Neural progenitor cell (in vitro differentiated cells): ENCODE measurements at regions not wholly inside any gene's neighbourhood (a gene's known extent, or its start where the extent isn't known, plus 50 kb on each side); places are given as distances from the start of the nearest gene placed in this dataset.

ENCODE experiments used
- DNase-seq: peaks from one replicate; pipeline ENCODE4 v3.0.0-alpha.2; 2016; ENCODE audit warnings: low spot score
- H2AFZ ChIP-seq: fragments of 200-600 bp; sonication (generic); replicated peaks from 2 replicates; pipeline ENCODE4 v1.6.1; 2016; ENCODE audit warnings: antibody characterized with exemption
- H3F3A ChIP-seq: fragments of 200-600 bp; sonication (generic); 2 replicates; pipeline ENCODE4 v1.6.1; 2016; ENCODE audit warnings: antibody characterized with exemption, low read depth
- H3K27ac ChIP-seq: fragments of 200-600 bp; sonication (generic); 2 replicates; pipeline ENCODE4 v1.5.1; 2016; ENCODE audit warnings: mild to moderate bottlenecking
- H3K27me3 ChIP-seq: fragments of 200-600 bp; sonication (generic); 2 replicates; pipeline ENCODE4 v1.6.1; 2016; ENCODE audit warnings: mild to moderate bottlenecking, moderate library complexity
- H3K36me3 ChIP-seq: fragments of 200-600 bp; sonication (generic); 2 replicates; pipeline ENCODE4 v1.5.1; 2016
- H3K4me1 ChIP-seq: fragments of 200-600 bp; sonication (generic); 2 replicates; pipeline ENCODE4 v1.6.1; 2016; ENCODE audit warnings: mixed run types
- H3K4me2 ChIP-seq: fragments of 200-600 bp; sonication (generic); 2 replicates; pipeline ENCODE4 v1.6.1; 2016
- H3K4me3 ChIP-seq: fragments of 200-600 bp; sonication (generic); 2 replicates; pipeline ENCODE4 v1.5.1; 2016
- H3K79me2 ChIP-seq: fragments of 200-600 bp; sonication (generic); 2 replicates; pipeline ENCODE4 v1.6.1; 2016; ENCODE audit warnings: low read depth
- H3K9ac ChIP-seq: fragments of 200-600 bp; sonication (generic); 2 replicates; pipeline ENCODE4 v1.6.1; 2016
- H3K9me3 ChIP-seq: fragments of 200-600 bp; sonication (generic); 2 replicates; pipeline ENCODE4 v1.5.1; 2016; ENCODE audit warnings: low read depth
- H4K20me1 ChIP-seq: fragments of 200-600 bp; sonication (generic); 2 replicates; pipeline ENCODE4 v1.6.1; 2016; ENCODE audit warnings: low read depth
- H3K27ac Mint-ChIP-seq: 3 replicates; pipeline ENCODE4 v1.8.0; 2021; ENCODE audit warnings: mixed read lengths
- H3K27me3 Mint-ChIP-seq: 2 replicates; pipeline ENCODE4 v1.8.0; 2022; ENCODE audit warnings: low read depth, mild to moderate bottlenecking, inconsistent platforms, moderate library complexity, mixed read lengths; ENCODE audit not compliant: insufficient read depth
- H3K36me3 Mint-ChIP-seq: 3 replicates; pipeline ENCODE4 v1.8.0; 2021; ENCODE audit warnings: mixed read lengths
- H3K4me1 Mint-ChIP-seq: 3 replicates; pipeline ENCODE4 v1.8.0; 2021; ENCODE audit warnings: mixed read lengths
- H3K4me3 Mint-ChIP-seq: 3 replicates; pipeline ENCODE4 v1.8.0; 2021; ENCODE audit warnings: mild to moderate bottlenecking, moderate library complexity, mixed read lengths
- H3K9me3 Mint-ChIP-seq: 3 replicates; pipeline ENCODE4 v1.8.0; 2020; ENCODE audit warnings: mixed read lengths
- CTCF ChIP-seq: fragments of 200-600 bp; sonication (generic); IDR thresholded peaks from 2 replicates; pipeline ENCODE4 v1.5.1; 2017; ENCODE audit warnings: antibody characterized with exemption, mild to moderate bottlenecking
- EZH2 ChIP-seq: fragments of 200-600 bp; sonication (generic); IDR thresholded peaks from 2 replicates; pipeline ENCODE4 v1.6.1; 2017; ENCODE audit warnings: antibody characterized with exemption, mild to moderate bottlenecking, moderate library complexity
- EZH2phosphoT487 ChIP-seq: fragments of 200-600 bp; sonication (generic); IDR thresholded peaks from 2 replicates; pipeline ENCODE4 v1.6.1; 2017; ENCODE audit warnings: antibody characterized with exemption

GRCh38 chr2:16330982-16331381, 334.7 kb downstream of the CYRIA start:
- Histone ChIP-seq H3K9ac (no peak overlapping the region), H3K4me1 (peaks cover 67% of the 10 kb centered on the region), H3K27me3 (no peaks in the 10 kb centered on the region), H3K27ac (peak overlapping the region; percentile 98), H4K20me1 (no peaks in the 10 kb centered on the region), H3K36me3 (no peaks in the 10 kb centered on the region), H2AFZ (no peak overlapping the region), H3K4me3 (peak overlapping the region; percentile 4), H3K4me2 (peak overlapping the region; percentile 68), H3K9me3 (no peaks in the 10 kb centered on the region), H3K79me2 (no peaks in the 10 kb centered on the region), H3F3A (peaks cover 38% of the 10 kb centered on the region)
- no peaks in the 10 kb centered on the region for H3K36me3 Mint-ChIP-seq
- H3K4me1 Mint-ChIP-seq, result peaks cover 77% of the 10 kb centered on the region
- TF ChIP-seq EZH2phosphoT487 (no peak), CTCF (no peak), EZH2 (no peak)
- DNase-seq, result peak; percentile 32
- peaks cover 2% of the 10 kb centered on the region for H3K27me3 Mint-ChIP-seq
- H3K9me3 Mint-ChIP-seq, result no peaks in the 10 kb centered on the region
- H3K27ac Mint-ChIP-seq, result peak overlapping the region; percentile 88
- peak overlapping the region; percentile 52 for H3K4me3 Mint-ChIP-seq

GRCh38 chr2:16330571-16330970, 335.1 kb downstream of the CYRIA start:
- TF ChIP-seq EZH2, result no peak
- TF ChIP-seq CTCF, result no peak
- TF ChIP-seq EZH2phosphoT487, result peak; percentile 23
- Mint-ChIP-seq H3K27ac (peak overlapping the region; percentile 88), H3K27me3 (peaks cover 2% of the 10 kb centered on the region), H3K4me1 (peaks cover 81% of the 10 kb centered on the region), H3K36me3 (no peaks in the 10 kb centered on the region), H3K4me3 (peak overlapping the region; percentile 52), H3K9me3 (no peaks in the 10 kb centered on the region)
- peak overlapping the region; percentile 98 for H3K27ac ChIP-seq
- no peak overlapping the region for H3K9ac ChIP-seq
- peak; percentile 85 for DNase-seq
- no peaks in the 10 kb centered on the region for H3K79me2 ChIP-seq
- peak overlapping the region; percentile 4 for H3K4me3 ChIP-seq
- H2AFZ ChIP-seq, result no peak overlapping the region
- no peaks in the 10 kb centered on the region for H3K27me3 ChIP-seq
- no peaks in the 10 kb centered on the region for H3K9me3 ChIP-seq
- H4K20me1 ChIP-seq, result no peaks in the 10 kb centered on the region
- peaks cover 67% of the 10 kb centered on the region for H3K4me1 ChIP-seq
- H3F3A ChIP-seq, result peaks cover 38% of the 10 kb centered on the region
- peak overlapping the region; percentile 68 for H3K4me2 ChIP-seq
- H3K36me3 ChIP-seq, result no peaks in the 10 kb centered on the region

GRCh38 chr2:16330012-16330411, 335.6 kb downstream of the CYRIA start:
- Histone ChIP-seq H3K9me3 (no peaks in the 10 kb centered on the region), H3K27me3 (no peaks in the 10 kb centered on the region), H3K9ac (no peak overlapping the region), H4K20me1 (no peaks in the 10 kb centered on the region), H3K79me2 (no peaks in the 10 kb centered on the region), H3K4me2 (peak overlapping the region; percentile 68), H3F3A (peaks cover 38% of the 10 kb centered on the region), H3K27ac (peak overlapping the region; percentile 98), H3K4me1 (peaks cover 65% of the 10 kb centered on the region), H3K4me3 (peak overlapping the region; percentile 4), H3K36me3 (no peaks in the 10 kb centered on the region), H2AFZ (no peak overlapping the region)
- Mint-ChIP-seq H3K27me3 (peaks cover 2% of the 10 kb centered on the region), H3K4me1 (peaks cover 82% of the 10 kb centered on the region), H3K9me3 (no peaks in the 10 kb centered on the region), H3K36me3 (no peaks in the 10 kb centered on the region), H3K27ac (peak overlapping the region; percentile 87), H3K4me3 (peak overlapping the region; percentile 65)
- peak; percentile 95 for DNase-seq
- TF ChIP-seq EZH2phosphoT487 (peak; percentile 71), CTCF (no peak), EZH2 (peak; percentile 33)
